Nephron (organoid): ENCODE measurements at regions not wholly inside any gene's neighbourhood (a gene's known extent, or its start where the extent isn't known, plus 50 kb on each side); places are given as distances from the start of the nearest gene placed in this dataset.

ENCODE experiments used
- H3K27ac Mint-ChIP-seq, 3 experiments: 2 replicates each; pipeline ENCODE4 v1.8.0; 2020; ENCODE audit warnings: mixed read lengths in 3 of 3, mild to moderate bottlenecking in 2 of 3, moderate library complexity in 1 of 3
- H3K27me3 Mint-ChIP-seq: 2 replicates; pipeline ENCODE4 v1.8.0; 2021; ENCODE audit warnings: low read depth, mild to moderate bottlenecking, moderate library complexity, mixed read lengths
- H3K36me3 Mint-ChIP-seq: 2 replicates; pipeline ENCODE4 v1.8.0; 2020; ENCODE audit warnings: low read depth, mixed read lengths
- H3K4me1 Mint-ChIP-seq: 2 replicates; pipeline ENCODE4 v1.8.0; 2020; ENCODE audit warnings: mixed read lengths
- H3K4me3 Mint-ChIP-seq, 3 experiments: 2 replicates each; pipeline ENCODE4 v1.8.0; 2020; ENCODE audit warnings: mild to moderate bottlenecking in 3 of 3, mixed read lengths in 3 of 3, moderate library complexity in 2 of 3
- H3K9me3 Mint-ChIP-seq: 2 replicates; pipeline ENCODE4 v1.8.0; 2020; ENCODE audit warnings: mixed read lengths
- CTCF ChIP-seq, 3 experiments: fragments of 200-600 bp; sonication (generic); IDR thresholded peaks; one replicate each; pipeline ENCODE4 v1.5.0; 2021; ENCODE audit warnings: antibody characterized with exemption in 3 of 3; ENCODE audit not compliant: unreplicated experiment in 3 of 3

DNA sequence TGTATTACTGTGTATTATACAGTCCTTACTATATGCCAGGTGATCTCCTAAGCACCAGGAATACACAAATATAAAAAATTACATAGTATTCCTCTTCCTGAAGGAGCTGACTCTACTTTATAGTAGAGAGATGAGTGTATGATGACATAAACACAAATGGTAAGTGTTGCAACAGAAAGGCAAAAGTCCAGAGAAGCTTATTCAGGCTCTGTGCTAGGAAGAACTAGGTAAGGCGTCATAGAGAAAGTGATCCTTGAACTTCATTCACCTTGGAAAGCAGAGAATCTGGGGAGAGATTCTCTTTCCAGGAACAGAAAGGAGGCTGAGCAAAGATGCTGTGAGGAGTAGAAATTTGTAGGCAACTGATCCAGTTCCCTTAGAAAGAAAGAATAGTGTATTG, 115.0 kb upstream of the KCNIP4 start:
- no peaks in the 10 kb centered on the region for H3K9me3 Mint-ChIP-seq
- no peaks in the 10 kb centered on the region for H3K36me3 Mint-ChIP-seq
- no peak overlapping the region for H3K4me3 Mint-ChIP-seq
- H3K27ac Mint-ChIP-seq, result no peak overlapping the region
- no peak for TF ChIP-seq CTCF (IDR thresholded peaks at IDR 0.05; ENCODE audit: unreplicated experiment in 3 of 3)
- no peaks in the 10 kb centered on the region for H3K27me3 Mint-ChIP-seq
- H3K4me1 Mint-ChIP-seq, result no peaks in the 10 kb centered on the region

GRCh38 chr4:22062676-22063075, 114.1 kb upstream of the KCNIP4 start:
- Mint-ChIP-seq H3K9me3 (no peaks in the 10 kb centered on the region), H3K27me3 (no peaks in the 10 kb centered on the region), H3K36me3 (no peaks in the 10 kb centered on the region), H3K4me1 (no peaks in the 10 kb centered on the region), H3K4me3 (no peak overlapping the region), H3K27ac (no peak overlapping the region)
- TF ChIP-seq CTCF (IDR thresholded peaks at IDR 0.05; ENCODE audit: unreplicated experiment in 3 of 3), result no peak

DNA sequence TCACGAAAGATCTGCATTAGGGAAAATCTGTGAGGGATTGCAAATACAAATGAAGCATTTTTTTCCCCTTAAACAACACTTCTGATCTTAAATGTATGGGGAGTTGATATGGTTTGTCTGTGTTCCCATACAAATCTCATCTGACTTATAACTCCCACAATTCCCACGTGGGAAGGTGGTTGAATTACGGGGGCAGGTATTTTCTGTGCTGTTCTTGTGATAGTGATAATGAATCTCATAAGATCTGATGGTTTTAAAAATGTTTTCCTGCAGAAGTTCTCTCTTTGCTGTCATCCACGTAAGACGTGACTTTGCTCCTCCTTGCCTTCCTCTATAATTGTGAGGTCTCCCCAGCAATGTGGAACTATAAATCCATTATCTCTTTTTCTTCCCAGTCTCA, 107.4 kb upstream of the KCNIP4 start:
- H3K27ac Mint-ChIP-seq, result no peak overlapping the region
- H3K4me3 Mint-ChIP-seq, result no peak overlapping the region
- no peak for TF ChIP-seq CTCF (IDR thresholded peaks at IDR 0.05; ENCODE audit: unreplicated experiment in 3 of 3)
- no peaks in the 10 kb centered on the region for H3K27me3 Mint-ChIP-seq
- no peaks in the 10 kb centered on the region for H3K9me3 Mint-ChIP-seq
- no peaks in the 10 kb centered on the region for H3K36me3 Mint-ChIP-seq
- H3K4me1 Mint-ChIP-seq, result no peaks in the 10 kb centered on the region

GRCh38 chr4:22052076-22052475, 103.5 kb upstream of the KCNIP4 start:
- Mint-ChIP-seq H3K27ac (no peak overlapping the region), H3K36me3 (no peaks in the 10 kb centered on the region), H3K4me1 (no peaks in the 10 kb centered on the region), H3K9me3 (peaks cover 5% of the 10 kb centered on the region), H3K4me3 (no peak overlapping the region), H3K27me3 (no peaks in the 10 kb centered on the region)
- no peak for TF ChIP-seq CTCF (IDR thresholded peaks at IDR 0.05; ENCODE audit: unreplicated experiment in 3 of 3)

- Mint-ChIP-seq H3K27me3 (no peaks in the 10 kb centered on the region), H3K4me3 (no peak overlapping the region), H3K36me3 (no peaks in the 10 kb centered on the region), H3K4me1 (no peaks in the 10 kb centered on the region), H3K9me3 (peaks cover 5% of the 10 kb centered on the region), H3K27ac (no peak overlapping the region)
- TF ChIP-seq CTCF (IDR thresholded peaks at IDR 0.05; ENCODE audit: unreplicated experiment in 3 of 3), result no peak
Measured at GRCh38 chr4:22048323-22048722, 99.8 kb upstream of the KCNIP4 start.

DNA sequence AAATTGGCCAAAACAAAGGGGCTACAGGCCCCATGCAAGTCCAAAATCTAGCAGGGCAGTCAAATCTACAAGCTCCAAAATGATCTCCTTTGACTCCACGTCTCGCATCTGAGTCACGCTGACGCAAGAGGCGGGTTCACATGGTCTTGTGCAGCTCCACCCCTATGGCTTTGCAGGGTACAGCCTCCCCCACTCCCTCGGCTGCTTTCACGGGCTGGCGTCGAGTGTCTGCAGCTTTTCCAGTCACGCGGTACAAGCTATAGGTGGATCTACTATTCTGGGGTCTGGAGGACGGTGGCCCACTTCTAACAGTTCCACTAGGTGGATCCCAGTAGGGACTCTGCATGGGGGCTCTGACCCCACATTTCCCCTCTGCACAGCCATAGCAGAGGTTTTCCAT, 99.2 kb upstream of the KCNIP4 start:
- Mint-ChIP-seq H3K36me3 (no peaks in the 10 kb centered on the region), H3K4me1 (no peaks in the 10 kb centered on the region), H3K9me3 (peaks cover 5% of the 10 kb centered on the region), H3K27ac (no peak overlapping the region), H3K4me3 (no peak overlapping the region), H3K27me3 (no peaks in the 10 kb centered on the region)
- no peak for TF ChIP-seq CTCF (IDR thresholded peaks at IDR 0.05; ENCODE audit: unreplicated experiment in 3 of 3)
